A549 (cell line): ENCODE measurements at regions not wholly inside any gene's neighbourhood (a gene's known extent, or its start where the extent isn't known, plus 50 kb on each side); places are given as distances from the start of the nearest gene placed in this dataset.

Experiments used
- ATAC-seq, 2 experiments: fragments of 200-7000 bp in 1 of 2; fragments of >200 bp in 1 of 2; cut with Nextera tagmentation in 1 of 2; cut with Tn5 transposase in 1 of 2; 3 replicates each; pipeline versions ENCODE4 v1.8.0 to v1.9.1; 2018 to 2020; ENCODE audit warnings: mild to moderate bottlenecking in 1 of 2, moderate library complexity in 1 of 2
- CTCF ChIA-PET: fragments of 300-600 bp; sonication (Branson Sonifier 250); formaldehyde crosslinking; extraction: SDS; loops from one replicate; lab custom pipeline; 2021; ENCODE audit warnings: antibody characterized with exemption, inconsistent platforms; lab: Yijun Ruan, JAX
- POLR2A ChIA-PET: fragments of 350-600 bp; formaldehyde crosslinking; extraction: SDS; loops from one replicate; lab custom pipeline; 2021; ENCODE audit warnings: antibody characterized with exemption, inconsistent platforms; lab: Yijun Ruan, JAX
- DNase-seq, 2 experiments: peaks; one replicate each; pipeline versions ENCODE4 v3.0.0 to v3.0.0-alpha.2; 2011 to 2016; ENCODE audit warnings: low read depth in 1 of 2, low spot score in 1 of 2
- FAIRE-seq: peaks from 2 replicates; lab custom pipeline; 2011; peaks lifted over from hg19 to GRCh38; lab: Jason Lieb, UNC
- H3K27ac ChIP-seq, 2 experiments: fragments of >200 bp; sonication (Bioruptor Twin); formaldehyde crosslinking; 3 replicates each; pipeline ENCODE4 v1.5.1; 2016 to 2017
- H3K4me1 ChIP-seq: fragments of >200 bp; sonication (Bioruptor Twin); formaldehyde crosslinking; 3 replicates; pipeline ENCODE4 v1.6.1; 2016
- H3K4me2 ChIP-seq: fragments of >200 bp; sonication (Bioruptor Twin); formaldehyde crosslinking; 3 replicates; pipeline ENCODE4 v1.6.1; 2016
- H3K4me3 ChIP-seq: fragments of >200 bp; sonication (Bioruptor Twin); formaldehyde crosslinking; 3 replicates; pipeline ENCODE4 v1.5.1; 2016
- H3K9me3 ChIP-seq: fragments of >200 bp; sonication (Bioruptor Twin); formaldehyde crosslinking; 3 replicates; pipeline ENCODE4 v1.6.1; 2016
- BHLHE40 ChIP-seq: IDR thresholded peaks from 2 replicates; pipeline ENCODE4 v1.6.1; 2012; ENCODE audit warnings: low read depth, low read length, inconsistent platforms
- CHD4 ChIP-seq: fragments of 200-600 bp; sonication (generic); IDR thresholded peaks from 2 replicates; pipeline ENCODE4 v1.6.1; 2016; ENCODE audit warnings: antibody characterized with exemption, mild to moderate bottlenecking, borderline replicate concordance
- EP300 ChIP-seq, 2 experiments: fragments of >200 bp; sonication (Bioruptor Twin); formaldehyde crosslinking; IDR thresholded peaks; 2 replicates in 1 of 2; 3 replicates in 1 of 2; pipeline ENCODE4 v1.6.1; 2016 to 2017
- ESRRA ChIP-seq: fragments of 150-350 bp; IDR thresholded peaks from 2 replicates; pipeline ENCODE4 v1.6.1; 2014; ENCODE audit warnings: mild to moderate bottlenecking, low read length, borderline replicate concordance
- FOSL2 ChIP-seq, 2 experiments: fragments of 450-650 bp in 1 of 2; fragments of >200 bp in 1 of 2; sonication (Bioruptor Twin) in 1 of 2; formaldehyde crosslinking; IDR thresholded peaks; 2 replicates each; pipeline versions ENCODE4 v1.5.0 to v1.6.1; 2016 to 2020; ENCODE audit warnings: mild to moderate bottlenecking in 1 of 2, moderate library complexity in 1 of 2
- FOXS1 ChIP-seq: fragments of 250-450 bp; sonication (Bioruptor Pico); IDR thresholded peaks from 2 replicates; pipeline ENCODE4 v1.5.0; 2020; ENCODE audit warnings: mild to moderate bottlenecking, moderate library complexity
- HDAC2 ChIP-seq: fragments of 200-600 bp; sonication (generic); IDR thresholded peaks from 2 replicates; pipeline ENCODE4 v1.6.1; 2016
- HOXB5 ChIP-seq: fragments of 250-450 bp; sonication (Bioruptor Pico); IDR thresholded peaks from 2 replicates; pipeline ENCODE4 v1.5.0; 2020; ENCODE audit warnings: mild to moderate bottlenecking, moderate library complexity
- JUN ChIP-seq, 2 experiments: fragments of >200 bp; sonication (Bioruptor Twin); formaldehyde crosslinking; IDR thresholded peaks; 2 replicates in 1 of 2; 3 replicates in 1 of 2; pipeline ENCODE4 v1.6.1; 2016 to 2017
- KDM1A ChIP-seq: fragments of 200-600 bp; sonication (generic); IDR thresholded peaks from 2 replicates; pipeline ENCODE4 v1.6.1; 2016; ENCODE audit warnings: low read depth, mild to moderate bottlenecking
- NR3C1 ChIP-seq: fragments of >200 bp; sonication (Bioruptor Twin); formaldehyde crosslinking; IDR thresholded peaks from 3 replicates; pipeline ENCODE4 v1.6.1; 2017
- PHF8 ChIP-seq: fragments of 200-600 bp; sonication (generic); IDR thresholded peaks from 2 replicates; pipeline ENCODE4 v1.6.1; 2016; ENCODE audit warnings: low read depth, mild to moderate bottlenecking, antibody characterized with exemption, moderate library complexity, borderline replicate concordance
- POLR2AphosphoS2 ChIP-seq: conservative IDR thresholded peaks from 2 replicates; pipeline ENCODE4 v1.6.1; 2012; ENCODE audit warnings: low read length, improper control_type of control experiment, inconsistent platforms
- SMC3 ChIP-seq: fragments of >200 bp; sonication (Bioruptor Twin); formaldehyde crosslinking; IDR thresholded peaks from 3 replicates; pipeline ENCODE4 v1.6.1; 2018; ENCODE audit warnings: inconsistent platforms
- SREBF2 ChIP-seq: fragments of 450-650 bp; IDR thresholded peaks from 2 replicates; pipeline ENCODE4 v1.6.1; 2014; ENCODE audit warnings: mild to moderate bottlenecking, moderate library complexity
- TP53 ChIP-seq: fragments of 250-450 bp; sonication (Bioruptor Pico); IDR thresholded peaks from 2 replicates; pipeline ENCODE4 v1.5.0; 2021; ENCODE audit warnings: mild to moderate bottlenecking, moderate library complexity
- ZC3H11A ChIP-seq: fragments of 450-650 bp; IDR thresholded peaks from 2 replicates; pipeline ENCODE4 v1.6.1; 2014; ENCODE audit warnings: antibody characterized with exemption, mild to moderate bottlenecking
- ZFP36 ChIP-seq: fragments of 450-650 bp; IDR thresholded peaks from 2 replicates; pipeline ENCODE4 v1.6.1; 2014; ENCODE audit warnings: borderline replicate concordance; ENCODE audit not compliant: partially characterized antibody
- ZNF302 ChIP-seq: fragments of 250-450 bp; sonication (Bioruptor Pico); IDR thresholded peaks from 2 replicates; pipeline ENCODE4 v1.9.0; 2021; ENCODE audit warnings: inconsistent platforms, mild to moderate bottlenecking, moderate library complexity
- WGBS: methylation state at CpG from one replicate; pipeline ENCODE4 v1.1.6; 2017; ENCODE audit errors: missing lambda C conversion rate; 5-methylcytosine and 5-hydroxymethylcytosine counted together
- TF ChIP-seq, protein P1 (sequence below): fragments of >200 bp; sonication (Bioruptor Twin); formaldehyde crosslinking; IDR thresholded peaks from 3 replicates; pipeline ENCODE4 v1.5.1; 2016
- TF ChIP-seq, protein P2 (sequence below): IDR thresholded peaks from 2 replicates; pipeline ENCODE4 v1.6.1; 2012; ENCODE audit warnings: low read depth, borderline replicate concordance
- TF ChIP-seq, protein P3 (sequence below): fragments of 200-600 bp; sonication (generic); IDR thresholded peaks from 2 replicates; pipeline ENCODE4 v1.6.1; 2016; ENCODE audit warnings: antibody characterized with exemption, mild to moderate bottlenecking, moderate library complexity
- TF ChIP-seq, protein P4 (sequence below): fragments of >200 bp; sonication (Bioruptor Twin); formaldehyde crosslinking; IDR thresholded peaks from 3 replicates; pipeline ENCODE4 v1.6.1; 2016
- TF ChIP-seq, protein P5 (sequence below): fragments of 250-450 bp; sonication (Bioruptor Pico); IDR thresholded peaks from 2 replicates; pipeline ENCODE4 v1.5.0; 2021; ENCODE audit warnings: mild to moderate bottlenecking, moderate library complexity, borderline replicate concordance

DNA sequence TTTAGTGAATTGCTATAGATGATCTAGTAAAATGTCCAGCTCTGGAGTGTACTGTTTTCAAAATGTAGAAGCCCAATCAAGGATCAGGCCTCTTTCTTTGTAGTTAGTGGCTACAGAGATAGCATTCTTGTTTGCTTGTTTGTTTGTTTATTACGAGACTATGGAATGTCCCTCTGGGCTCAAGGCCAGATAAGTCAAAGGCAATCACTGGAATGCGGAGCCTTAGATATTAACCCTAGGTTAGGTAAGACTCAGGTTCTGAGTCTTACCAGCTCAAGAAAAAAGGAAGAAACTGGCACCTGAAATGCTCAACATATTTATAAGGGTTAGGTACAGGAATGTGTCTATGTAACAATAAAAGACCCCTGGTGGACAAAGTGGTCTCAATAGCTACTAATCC is 261.5 kb downstream of the SLC7A11 start:
- ATAC-seq, result peak in 1 of 2 experiments; percentile 65; a peak in 3 of 6 replicates
- no peaks in the 10 kb centered on the region for H3K9me3 ChIP-seq
- CTCF ChIA-PET, result interaction anchor here (0.7 kb wide), 1 partner anchor 13 kb away, joined by 3 read pairs; no protein-coding TSS in a partner anchor
- no peak overlapping the region for H3K4me3 ChIP-seq
- H3K4me2 ChIP-seq, result no peak overlapping the region
- WGBS, result 16% methylated on average over 2 of the region's 2 CpGs
- TF ChIP-seq HDAC2 (no peak), EP300 (IDR thresholded peaks at IDR 0.05) (no peak), HOXB5 (CRISPR knock-in tag) (no peak), ESRRA (no peak)
- TF ChIP-seq, protein P1, sequence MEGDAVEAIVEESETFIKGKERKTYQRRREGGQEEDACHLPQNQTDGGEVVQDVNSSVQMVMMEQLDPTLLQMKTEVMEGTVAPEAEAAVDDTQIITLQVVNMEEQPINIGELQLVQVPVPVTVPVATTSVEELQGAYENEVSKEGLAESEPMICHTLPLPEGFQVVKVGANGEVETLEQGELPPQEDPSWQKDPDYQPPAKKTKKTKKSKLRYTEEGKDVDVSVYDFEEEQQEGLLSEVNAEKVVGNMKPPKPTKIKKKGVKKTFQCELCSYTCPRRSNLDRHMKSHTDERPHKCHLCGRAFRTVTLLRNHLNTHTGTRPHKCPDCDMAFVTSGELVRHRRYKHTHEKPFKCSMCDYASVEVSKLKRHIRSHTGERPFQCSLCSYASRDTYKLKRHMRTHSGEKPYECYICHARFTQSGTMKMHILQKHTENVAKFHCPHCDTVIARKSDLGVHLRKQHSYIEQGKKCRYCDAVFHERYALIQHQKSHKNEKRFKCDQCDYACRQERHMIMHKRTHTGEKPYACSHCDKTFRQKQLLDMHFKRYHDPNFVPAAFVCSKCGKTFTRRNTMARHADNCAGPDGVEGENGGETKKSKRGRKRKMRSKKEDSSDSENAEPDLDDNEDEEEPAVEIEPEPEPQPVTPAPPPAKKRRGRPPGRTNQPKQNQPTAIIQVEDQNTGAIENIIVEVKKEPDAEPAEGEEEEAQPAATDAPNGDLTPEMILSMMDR, result no peak
- TF ChIP-seq, protein P2, sequence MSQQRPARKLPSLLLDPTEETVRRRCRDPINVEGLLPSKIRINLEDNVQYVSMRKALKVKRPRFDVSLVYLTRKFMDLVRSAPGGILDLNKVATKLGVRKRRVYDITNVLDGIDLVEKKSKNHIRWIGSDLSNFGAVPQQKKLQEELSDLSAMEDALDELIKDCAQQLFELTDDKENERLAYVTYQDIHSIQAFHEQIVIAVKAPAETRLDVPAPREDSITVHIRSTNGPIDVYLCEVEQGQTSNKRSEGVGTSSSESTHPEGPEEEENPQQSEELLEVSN, result no peak
- TF ChIP-seq, all 56 proteins: peak for 0
- no peak for FAIRE-seq
- POLR2A ChIA-PET, result no interaction called here
- Histone ChIP-seq H3K4me1 (no peaks in the 10 kb centered on the region), H3K27ac (no peak overlapping the region)
- DNase-seq, result peak in 1 of 2 experiments; percentile 16

DNA sequence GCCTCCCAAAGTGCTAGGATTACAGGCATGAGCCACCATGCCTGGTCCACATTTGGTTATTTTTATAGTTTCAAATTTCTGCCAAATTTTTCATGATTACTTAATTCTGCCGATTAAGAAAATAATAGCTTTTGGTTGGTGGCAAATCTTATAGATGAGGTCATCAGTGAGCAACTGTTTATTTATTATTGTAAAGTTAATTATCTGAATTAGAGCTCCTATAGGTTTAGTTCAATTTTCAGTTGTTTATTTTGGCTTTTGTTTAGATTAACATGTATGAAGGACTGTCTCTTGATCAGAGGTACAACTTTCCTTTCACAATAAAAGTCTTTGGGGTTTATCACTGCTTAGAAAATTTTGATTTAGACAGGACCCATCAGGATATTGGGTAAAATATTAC is 262.2 kb downstream of the SLC7A11 start:
- Histone ChIP-seq H3K4me1 (no peaks in the 10 kb centered on the region), H3K4me2 (no peak overlapping the region), H3K9me3 (no peaks in the 10 kb centered on the region), H3K27ac (no peak overlapping the region), H3K4me3 (no peak overlapping the region)
- no peak for ATAC-seq
- POLR2A ChIA-PET, result no interaction called here
- DNase-seq, result no peak
- FAIRE-seq, result no peak
- CTCF ChIA-PET, result interaction anchor here (0.7 kb wide), 1 partner anchor 13 kb away, joined by 3 read pairs; no protein-coding TSS in a partner anchor
- TF ChIP-seq SREBF2 (no peak), BHLHE40 (no peak), ZNF302 (CRISPR knock-in tag) (no peak), ZC3H11A (no peak), FOXS1 (CRISPR knock-in tag) (no peak), NR3C1 (no peak), JUN (IDR thresholded peaks at IDR 0.05) (no peak), POLR2AphosphoS2 (no peak), TP53 (CRISPR knock-in tag) (no peak), CHD4 (no peak)
- 76% methylated on average over 1 of the region's 1 CpG for WGBS

DNA sequence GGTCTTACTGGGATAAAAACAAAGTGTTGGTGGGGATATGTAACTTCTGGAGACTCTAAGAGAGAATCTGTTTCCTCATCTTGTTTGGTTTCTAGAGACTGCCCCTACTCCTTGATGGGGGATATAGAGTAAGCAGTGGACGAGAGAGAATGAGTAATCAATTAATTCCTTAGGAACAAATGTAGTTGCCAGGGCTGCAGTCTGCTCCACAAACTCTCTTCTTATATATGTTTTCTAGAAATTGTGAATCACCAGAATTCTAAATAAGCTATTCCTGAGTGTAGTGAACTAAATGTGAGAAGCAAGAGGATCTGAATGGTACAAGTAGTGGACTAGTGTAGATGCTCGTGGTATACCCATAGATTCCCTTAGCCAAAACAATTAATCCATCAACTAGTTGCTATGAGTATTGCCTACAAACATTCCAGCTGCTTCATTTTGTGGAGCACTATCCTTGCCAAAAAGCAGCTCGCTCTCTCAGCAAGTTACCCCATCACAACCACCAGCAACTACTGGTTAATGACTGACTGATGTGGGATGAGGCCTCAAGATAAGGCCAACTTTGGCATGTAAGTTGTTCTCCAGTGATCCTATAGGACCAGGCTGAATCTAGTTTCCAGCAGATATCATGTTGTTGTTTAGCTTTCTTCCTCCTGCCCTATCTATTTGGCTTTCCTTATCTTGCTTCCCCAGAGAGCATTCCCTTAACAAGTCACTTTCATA is 273.0 kb downstream of the SLC7A11 start:
- Histone ChIP-seq H3K4me3 (no peak overlapping the region), H3K4me2 (no peak overlapping the region), H3K9me3 (no peaks in the 10 kb centered on the region), H3K27ac (no peak overlapping the region), H3K4me1 (no peaks in the 10 kb centered on the region)
- DNase-seq (no peak), ATAC-seq (no peak), FAIRE-seq (no peak)
- WGBS, result 24% methylated on average over 2 of the region's 3 CpGs
- POLR2A ChIA-PET, result no interaction called here
- CTCF ChIA-PET, result no interaction called here
- TF ChIP-seq, protein P3, sequence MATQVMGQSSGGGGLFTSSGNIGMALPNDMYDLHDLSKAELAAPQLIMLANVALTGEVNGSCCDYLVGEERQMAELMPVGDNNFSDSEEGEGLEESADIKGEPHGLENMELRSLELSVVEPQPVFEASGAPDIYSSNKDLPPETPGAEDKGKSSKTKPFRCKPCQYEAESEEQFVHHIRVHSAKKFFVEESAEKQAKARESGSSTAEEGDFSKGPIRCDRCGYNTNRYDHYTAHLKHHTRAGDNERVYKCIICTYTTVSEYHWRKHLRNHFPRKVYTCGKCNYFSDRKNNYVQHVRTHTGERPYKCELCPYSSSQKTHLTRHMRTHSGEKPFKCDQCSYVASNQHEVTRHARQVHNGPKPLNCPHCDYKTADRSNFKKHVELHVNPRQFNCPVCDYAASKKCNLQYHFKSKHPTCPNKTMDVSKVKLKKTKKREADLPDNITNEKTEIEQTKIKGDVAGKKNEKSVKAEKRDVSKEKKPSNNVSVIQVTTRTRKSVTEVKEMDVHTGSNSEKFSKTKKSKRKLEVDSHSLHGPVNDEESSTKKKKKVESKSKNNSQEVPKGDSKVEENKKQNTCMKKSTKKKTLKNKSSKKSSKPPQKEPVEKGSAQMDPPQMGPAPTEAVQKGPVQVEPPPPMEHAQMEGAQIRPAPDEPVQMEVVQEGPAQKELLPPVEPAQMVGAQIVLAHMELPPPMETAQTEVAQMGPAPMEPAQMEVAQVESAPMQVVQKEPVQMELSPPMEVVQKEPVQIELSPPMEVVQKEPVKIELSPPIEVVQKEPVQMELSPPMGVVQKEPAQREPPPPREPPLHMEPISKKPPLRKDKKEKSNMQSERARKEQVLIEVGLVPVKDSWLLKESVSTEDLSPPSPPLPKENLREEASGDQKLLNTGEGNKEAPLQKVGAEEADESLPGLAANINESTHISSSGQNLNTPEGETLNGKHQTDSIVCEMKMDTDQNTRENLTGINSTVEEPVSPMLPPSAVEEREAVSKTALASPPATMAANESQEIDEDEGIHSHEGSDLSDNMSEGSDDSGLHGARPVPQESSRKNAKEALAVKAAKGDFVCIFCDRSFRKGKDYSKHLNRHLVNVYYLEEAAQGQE, result no peak
- TF ChIP-seq, protein P4, sequence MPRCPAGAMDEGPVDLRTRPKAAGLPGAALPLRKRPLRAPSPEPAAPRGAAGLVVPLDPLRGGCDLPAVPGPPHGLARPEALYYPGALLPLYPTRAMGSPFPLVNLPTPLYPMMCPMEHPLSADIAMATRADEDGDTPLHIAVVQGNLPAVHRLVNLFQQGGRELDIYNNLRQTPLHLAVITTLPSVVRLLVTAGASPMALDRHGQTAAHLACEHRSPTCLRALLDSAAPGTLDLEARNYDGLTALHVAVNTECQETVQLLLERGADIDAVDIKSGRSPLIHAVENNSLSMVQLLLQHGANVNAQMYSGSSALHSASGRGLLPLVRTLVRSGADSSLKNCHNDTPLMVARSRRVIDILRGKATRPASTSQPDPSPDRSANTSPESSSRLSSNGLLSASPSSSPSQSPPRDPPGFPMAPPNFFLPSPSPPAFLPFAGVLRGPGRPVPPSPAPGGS, result no peak
- TF ChIP-seq FOSL2 (IDR thresholded peaks at IDR 0.05) (no peak), FOSL2 (CRISPR knock-in tag; IDR thresholded peaks at IDR 0.05) (no peak), PHF8 (no peak), ZFP36 (no peak), BHLHE40 (no peak), ZNF302 (CRISPR knock-in tag) (no peak), SMC3 (no peak), KDM1A (no peak), ESRRA (no peak)
- TF ChIP-seq, protein P5, sequence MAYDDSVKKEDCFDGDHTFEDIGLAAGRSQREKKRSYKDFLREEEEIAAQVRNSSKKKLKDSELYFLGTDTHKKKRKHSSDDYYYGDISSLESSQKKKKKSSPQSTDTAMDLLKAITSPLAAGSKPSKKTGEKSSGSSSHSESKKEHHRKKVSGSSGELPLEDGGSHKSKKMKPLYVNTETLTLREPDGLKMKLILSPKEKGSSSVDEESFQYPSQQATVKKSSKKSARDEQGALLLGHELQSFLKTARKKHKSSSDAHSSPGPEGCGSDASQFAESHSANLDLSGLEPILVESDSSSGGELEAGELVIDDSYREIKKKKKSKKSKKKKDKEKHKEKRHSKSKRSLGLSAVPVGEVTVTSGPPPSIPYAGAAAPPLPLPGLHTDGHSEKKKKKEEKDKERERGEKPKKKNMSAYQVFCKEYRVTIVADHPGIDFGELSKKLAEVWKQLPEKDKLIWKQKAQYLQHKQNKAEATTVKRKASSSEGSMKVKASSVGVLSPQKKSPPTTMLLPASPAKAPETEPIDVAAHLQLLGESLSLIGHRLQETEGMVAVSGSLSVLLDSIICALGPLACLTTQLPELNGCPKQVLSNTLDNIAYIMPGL (CRISPR knock-in tag), result no peak
